CD4-positive, alpha-beta T cell treated with Interleukin-4 for 1 hour (primary cell): ENCODE measurements at regions not wholly inside any gene's neighbourhood (a gene's known extent, or its start where the extent isn't known, plus 50 kb on each side); places are given as distances from the start of the nearest gene placed in this dataset.

Experiments
- DNase-seq, 2 donors: peaks; one replicate each; pipeline ENCODE4 v3.0.0-alpha.2; 2020 to 2022

DNA sequence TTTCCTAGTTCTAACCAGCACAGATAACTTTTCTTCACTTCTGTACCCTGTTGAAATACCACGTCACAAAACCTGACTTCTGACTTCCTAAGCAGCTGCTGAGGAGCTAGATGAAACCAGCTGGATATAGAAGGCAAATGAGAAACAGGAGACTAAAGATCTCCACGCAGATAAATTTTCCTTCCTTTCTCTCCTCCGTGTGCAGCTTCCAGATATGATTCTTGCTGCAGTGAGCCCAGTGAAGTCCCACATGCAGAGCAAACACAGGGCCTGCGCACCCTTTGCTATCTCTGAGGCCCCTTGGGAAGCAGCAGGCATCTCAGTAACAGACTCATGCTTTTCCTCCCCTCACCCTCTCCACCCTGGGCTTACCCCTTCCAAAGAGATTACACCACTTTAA is 1638.3 kb downstream of the MAT2B start:
- DNase-seq, result no peak

DNA sequence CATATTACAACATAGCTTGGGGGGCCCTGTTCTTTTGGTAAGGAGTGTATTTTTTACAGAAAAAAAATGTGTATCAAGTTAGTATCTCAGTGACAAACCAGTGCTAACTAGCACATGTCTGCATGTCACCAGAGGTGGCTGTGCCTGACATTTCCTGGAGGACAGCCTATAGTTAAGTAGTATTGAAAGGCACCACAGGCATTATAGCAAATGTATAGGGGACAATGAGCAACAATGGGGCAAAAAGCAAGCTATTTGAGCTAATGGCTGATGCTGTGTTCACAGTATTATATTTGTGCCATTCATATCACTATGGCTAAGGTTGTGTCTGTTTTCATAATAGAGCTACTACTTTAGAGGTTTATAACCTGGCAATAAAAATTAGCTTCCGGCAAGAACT is 1644.0 kb downstream of the MAT2B start:
- no peak for DNase-seq

DNA sequence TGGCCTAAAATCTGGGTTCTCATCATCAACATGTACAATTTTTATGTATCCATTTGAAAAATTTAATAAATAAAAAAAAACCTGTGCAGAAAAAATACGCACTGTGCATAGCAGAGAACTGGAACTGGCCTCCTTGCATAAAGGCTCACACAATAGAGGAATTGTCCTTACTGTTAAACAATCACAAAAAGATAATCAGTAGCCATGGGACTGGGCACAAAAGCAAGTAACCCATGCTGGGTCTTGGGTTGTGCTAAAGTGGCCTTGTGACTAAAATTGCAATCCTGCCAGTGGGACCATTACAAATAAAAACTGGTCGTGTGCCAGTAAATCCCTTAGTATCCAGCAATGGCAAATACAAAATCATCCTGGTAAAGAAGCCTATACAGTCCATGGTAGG is 1646.6 kb downstream of the MAT2B start:
- no peak for DNase-seq

DNA sequence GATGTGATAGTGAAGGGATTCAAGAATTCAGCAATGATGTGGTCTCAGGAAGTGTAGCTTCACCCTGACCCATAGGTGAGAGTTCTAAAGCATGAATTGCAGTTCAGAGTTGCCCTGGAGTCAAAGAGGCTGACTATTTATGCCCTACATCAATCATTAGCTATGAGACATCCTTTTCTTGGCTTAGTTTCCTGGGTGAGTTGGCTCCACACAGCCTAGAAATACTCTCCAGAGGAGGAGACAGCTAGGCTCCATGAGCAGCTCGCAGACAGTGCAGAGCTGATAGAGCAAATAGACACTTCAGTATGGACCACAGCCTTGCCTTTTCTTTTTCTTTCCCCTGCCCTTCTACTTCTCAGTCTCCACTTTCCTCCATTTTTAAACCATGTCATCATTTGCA is 1651.8 kb downstream of the MAT2B start:
- no peak for DNase-seq

DNA sequence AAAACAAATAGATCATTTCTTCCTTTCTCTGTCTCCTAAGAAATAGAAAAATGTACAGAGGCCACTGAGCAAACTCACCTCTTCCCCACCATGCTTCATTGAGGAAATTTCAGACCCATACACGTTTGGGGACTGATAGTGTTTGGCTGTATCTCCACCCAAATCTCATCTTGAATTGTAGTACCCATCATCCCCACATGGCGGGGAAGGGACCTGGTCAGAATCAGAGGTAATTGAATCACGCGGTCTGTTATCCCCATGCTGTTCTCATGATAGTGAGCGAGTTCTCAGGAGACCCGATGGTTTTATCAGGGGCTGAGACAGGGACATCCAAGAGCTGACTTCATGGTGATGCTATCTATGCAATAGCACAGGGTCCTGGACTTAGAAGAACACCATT is 1655.8 kb downstream of the MAT2B start:
- DNase-seq, result no peak

DNA sequence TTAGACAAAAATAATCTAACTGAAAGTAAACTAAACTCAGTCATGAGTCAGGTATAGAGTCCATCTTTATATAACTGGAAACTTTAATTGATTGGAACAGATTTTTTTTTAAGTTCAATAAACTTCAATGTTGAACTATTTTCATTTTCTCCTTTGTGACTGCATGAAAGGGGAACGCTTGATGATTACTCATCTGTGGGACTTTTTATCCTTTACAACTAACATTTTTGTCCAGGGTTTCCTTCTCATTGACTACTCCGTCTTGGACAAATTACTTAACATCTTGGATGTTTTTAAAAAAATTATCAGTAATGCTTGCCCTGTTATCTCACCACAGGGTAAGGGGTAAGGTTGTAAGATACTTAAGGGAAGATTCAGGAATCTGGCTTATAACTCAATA is 1658.4 kb downstream of the MAT2B start:
- no peak for DNase-seq

DNA sequence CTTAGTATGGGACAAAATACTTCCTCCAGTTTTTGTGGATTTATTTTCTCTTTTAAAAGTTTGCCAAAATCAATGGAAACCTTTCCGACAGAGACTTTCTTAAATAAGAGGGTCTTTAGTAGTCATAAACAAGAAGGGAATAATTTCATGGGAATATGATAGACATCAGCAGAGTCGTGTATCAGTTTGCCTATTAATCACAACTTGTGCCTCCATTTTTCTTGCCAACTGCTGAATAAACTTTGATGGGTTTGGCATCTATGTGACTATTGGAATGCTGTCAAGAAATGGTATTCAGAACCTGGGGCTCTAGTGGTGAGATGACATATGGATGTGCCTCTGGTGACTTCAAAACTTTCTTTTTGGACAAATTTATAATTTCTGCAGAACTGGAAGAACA is 1668.2 kb downstream of the MAT2B start:
- DNase-seq, result no peak

DNA sequence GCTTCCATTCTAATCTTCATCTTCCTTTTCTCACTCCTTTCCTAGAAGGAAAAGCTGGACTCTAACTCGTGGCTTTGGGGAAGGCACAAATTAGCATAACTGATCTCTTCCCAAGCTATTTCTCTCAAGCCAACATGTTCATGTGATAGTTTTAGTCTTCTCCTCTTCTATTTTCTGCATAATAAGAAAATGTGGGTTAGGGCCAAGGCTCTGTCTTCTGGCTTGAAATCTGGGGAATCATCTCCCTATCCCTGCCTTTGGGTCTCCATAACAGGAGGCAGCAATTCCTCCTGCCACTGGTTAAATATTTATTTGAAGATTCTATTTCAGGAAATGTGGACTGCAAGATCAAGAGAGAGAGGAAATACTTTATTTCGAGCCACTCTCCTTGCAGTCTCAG is 1669.6 kb downstream of the MAT2B start:
- no peak for DNase-seq

DNA sequence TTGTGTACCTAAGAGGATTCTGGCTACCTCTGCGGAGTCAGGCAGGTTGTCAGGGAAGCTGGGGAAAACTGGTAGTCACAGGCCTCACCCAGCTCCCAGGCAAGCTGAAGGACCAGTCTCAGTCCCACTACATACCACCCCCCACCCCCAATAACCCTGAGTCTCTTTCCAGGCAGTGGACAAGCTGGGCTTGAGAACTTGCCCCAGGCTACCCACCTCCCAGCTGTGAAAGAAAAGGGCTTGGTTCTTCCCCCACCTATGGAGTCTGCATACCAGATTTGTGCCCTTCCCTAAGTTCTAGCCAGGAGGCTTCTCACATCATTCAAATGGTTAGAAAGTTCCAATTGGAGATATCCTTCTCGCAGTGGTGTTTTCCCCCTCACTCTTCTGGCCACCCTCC is 1678.8 kb downstream of the MAT2B start:
- no peak for DNase-seq

DNA sequence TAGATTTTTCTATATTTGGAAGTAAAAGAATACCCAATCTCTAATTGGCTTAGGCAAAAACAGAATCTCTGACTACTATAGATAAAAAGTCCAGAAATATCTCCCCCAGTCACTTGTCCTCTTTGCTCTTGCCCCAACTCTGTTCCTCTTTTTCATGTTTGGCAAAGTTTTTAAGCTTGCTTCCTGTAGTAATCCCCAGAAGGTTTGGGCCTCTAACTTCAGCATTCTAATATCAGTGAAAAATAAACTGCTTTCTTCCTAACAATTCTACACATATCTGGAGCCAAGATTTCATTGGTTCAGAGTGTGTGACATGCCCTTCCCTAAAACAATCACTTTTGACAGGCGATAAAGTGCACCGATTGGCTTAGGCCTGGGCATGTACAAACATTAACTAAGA is 1680.3 kb downstream of the MAT2B start:
- DNase-seq, result no peak

DNA sequence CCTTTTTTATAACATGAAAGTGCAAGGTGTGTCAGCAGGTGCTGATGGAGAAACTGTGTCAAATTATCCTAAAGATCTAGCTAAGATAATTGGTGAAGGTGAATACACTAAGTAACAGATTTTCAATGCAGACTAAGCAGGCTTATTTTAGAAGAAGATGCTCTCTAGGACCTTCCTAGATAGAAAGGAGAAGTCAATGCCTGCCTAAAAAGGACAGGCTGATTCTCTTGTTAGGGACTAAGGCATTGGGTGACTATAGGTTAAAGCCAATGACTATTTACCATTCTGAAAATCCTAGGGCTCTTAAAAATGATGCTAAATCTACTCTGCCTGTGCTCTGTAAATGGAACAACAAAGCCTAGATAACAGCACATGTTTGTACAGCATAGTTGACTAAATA is 1682.4 kb downstream of the MAT2B start:
- no peak for DNase-seq

DNA sequence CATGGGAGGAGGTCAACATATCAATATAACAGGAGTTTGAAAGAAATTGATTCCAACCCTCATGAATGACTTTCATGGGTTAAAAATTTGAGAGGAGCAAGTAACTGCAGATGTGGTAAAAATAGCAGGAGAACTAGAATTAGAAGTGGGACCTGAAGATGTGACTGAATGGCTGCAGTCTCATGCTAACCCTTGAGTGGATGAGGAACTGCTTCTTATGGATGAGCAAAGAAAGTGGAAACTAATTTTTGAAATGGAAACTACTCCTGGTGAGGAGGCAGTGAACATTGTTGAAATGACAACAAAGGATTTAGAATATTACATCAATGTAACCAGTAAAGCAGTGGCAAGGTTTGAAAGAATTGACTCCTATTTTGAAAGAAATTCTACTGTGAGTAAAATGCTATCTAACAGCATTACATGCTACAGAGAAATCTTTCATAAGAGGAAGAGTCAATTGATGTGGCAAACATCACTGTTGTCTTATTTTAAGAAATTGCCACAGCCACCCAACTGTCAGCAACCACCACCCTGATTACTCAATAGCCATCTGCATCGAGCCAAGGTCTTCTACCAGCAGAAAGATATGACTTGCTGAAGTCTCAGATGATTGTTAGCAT is 1683.2 kb downstream of the MAT2B start:
- DNase-seq, result peak in 1 of 2 donors; percentile 40

DNA sequence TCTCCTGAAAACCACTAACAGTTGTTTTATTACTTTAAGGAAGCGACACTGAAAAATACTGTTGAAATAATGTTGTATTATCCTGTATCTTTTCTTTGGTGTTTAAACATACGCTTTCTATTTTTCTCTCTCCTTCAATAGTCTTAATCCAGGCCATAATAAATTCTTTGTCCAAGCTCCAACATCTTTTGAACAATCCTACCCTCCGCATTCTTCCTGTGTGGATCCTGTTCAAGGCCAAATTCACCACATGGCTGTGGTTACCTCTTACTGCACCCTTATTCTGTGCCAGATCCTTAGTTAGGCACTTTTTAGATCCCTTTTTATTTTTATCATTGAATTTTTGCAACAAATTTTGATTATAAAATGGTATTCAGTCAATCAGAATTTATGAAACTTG is 1691.5 kb downstream of the MAT2B start:
- no peak for DNase-seq

DNA sequence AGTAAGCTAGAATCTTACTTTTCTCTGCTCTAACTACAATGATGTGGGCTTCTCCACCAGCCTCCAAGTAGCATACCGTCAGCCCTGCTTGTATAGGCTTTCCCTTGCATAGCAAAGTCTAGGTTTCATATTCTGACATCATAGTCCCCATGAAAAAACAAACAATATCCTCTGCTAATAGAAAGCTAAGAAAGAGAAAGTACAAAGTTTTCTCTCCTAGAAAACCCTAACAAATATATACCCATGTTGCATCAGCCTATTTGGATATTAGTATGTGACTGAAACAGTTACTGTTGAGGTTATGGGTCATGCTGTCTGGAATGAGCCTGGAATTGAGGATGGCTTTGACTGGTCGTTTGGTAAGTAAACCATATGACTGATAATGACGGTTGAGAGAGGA is 1696.0 kb downstream of the MAT2B start:
- DNase-seq, result no peak

DNA sequence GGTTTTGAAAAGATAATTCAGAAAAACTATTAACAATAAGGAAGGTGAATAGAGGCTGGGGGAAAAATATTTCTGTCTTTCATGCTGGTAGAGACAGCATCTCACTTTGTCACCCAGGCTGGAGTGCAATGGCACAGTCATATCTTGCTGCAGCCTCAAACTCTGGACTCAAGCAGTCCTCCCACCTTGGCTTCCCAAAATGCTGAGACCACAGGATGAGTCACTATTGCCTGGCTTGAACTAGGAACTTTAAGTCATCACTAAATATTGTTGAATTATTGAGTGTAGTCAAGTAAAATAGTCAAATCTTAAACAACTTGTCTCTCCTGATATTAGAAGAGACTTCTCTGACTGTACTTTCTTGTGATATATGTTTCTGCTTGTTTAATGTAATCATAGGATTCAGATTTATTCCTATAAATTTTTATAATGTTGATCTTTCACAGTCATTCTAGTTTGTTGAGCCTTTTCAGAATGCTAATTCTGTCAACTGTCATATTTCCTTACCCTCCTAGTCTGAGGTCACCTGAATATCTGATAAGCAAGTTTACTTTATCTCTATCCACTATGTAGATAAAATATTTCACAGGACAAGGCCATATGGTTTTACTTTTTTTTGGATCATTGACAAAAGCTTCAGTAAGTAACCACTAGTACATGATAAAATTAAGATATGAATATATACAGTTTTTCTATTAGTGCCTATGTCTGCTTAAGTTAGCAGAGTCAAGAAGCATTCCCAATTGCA is 1696.5 kb downstream of the MAT2B start:
- no peak for DNase-seq

DNA sequence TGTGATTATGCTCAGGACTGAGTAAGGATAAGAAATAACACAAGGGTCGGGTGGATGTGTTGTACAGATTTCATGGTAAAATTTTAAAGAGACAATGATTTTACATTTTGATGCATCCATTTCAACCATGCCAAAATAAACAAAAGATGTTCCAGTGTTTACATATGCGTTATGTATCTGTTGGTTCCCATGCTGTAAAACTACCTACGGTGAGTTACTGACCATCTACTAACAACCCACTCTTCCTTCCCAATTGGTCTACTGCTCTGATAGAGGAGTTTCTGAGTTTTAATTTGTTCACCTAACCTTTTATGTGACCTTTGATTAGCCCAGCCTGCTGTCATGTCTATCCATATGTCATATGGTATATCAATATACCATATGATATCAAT is 1697.1 kb downstream of the MAT2B start:
- no peak for DNase-seq

DNA sequence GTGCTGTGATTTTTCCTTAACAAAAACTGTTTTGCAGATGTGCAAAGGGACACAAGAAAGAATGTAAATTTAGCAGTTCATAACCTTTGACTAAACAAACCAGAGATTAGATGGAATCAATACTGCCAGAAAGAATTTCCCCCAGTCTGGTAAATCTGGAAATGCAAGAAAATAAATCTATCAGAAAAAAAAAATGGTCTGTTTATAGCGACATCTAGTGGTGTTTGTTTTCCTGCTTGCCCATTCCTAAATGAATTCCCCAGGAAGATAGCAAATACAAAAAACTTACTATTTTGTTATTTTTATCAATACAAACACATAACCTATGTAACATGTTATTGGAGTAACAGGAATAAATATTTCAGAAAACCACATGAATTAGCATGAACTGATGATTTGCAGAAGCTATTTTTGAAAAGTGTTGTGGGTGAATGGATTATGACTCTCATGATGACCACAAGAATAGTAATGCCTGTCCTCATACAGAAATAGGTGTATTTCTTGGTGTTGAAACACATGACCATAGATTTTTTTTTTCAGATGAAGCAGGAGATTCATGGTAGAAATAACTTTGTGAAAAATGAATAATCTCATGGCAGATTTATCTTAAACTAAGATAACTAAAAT is 1703.8 kb downstream of the MAT2B start:
- no peak for DNase-seq

DNA sequence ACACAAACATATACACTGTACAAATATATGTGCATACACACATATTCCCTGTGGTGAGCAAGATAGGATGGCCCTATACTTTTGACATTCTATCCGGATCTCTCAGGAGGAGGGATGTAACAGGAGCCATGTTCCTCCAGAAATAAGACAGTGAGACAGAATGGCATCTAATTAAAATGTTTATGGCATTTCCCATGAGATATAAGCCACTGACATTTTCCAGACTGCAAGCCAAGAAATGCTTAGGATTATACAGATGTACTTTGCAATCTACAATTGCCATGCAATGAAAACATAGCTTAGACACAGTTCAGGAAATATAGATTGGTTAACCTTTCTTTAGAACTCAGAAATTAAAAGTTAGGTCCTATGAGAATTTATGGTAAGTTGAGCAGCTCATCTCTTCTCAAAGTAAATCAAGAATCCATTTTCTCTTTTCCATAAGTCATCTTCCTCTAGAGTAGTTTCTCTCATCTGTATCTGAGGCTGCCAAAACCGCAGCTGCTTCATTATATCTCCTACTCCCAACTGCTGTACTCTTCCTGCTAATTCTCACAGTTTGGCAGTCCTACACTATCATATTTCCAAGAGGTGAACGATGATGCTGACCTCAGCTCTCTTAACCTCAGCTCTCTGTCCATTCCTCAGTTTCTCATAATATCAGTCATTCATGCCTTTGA is 1719.1 kb downstream of the MAT2B start:
- no peak for DNase-seq

DNA sequence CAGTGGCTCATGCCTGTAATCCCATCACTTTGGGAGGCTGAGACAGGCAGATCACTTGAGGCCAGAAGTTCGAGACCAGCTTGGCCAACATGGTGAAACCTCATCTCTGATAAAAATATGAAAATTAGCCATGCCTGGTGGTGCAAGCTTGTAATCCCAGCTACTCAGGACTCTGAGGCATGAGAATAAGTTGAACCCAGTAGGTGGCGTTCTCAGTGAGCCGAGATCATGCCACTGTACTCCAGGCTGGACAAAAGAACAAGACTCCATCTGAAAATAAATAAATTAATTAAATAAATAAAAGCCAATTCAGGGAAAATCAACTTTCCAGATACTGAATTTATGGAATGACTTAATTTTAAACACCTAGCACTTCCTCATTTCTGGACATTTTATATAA is 1722.1 kb downstream of the MAT2B start:
- DNase-seq, result no peak

DNA sequence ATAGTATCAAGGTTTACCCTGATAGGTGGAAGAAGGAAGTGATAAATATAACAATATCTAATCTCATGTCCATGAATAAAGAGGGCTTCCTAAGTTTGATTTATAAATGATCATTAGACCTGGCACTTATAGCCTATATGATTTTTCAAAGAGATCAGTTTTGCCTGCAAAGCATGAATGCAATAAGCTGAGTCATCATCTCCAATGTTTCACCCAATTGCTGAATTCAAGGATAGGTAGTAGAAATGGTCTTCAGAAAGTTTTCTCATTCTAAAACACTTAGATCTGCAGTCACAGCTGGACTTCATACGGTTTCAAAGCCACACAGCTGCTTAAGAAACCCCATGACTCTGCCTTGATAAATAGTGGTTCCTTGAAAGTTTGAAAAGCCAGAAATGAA is 1722.8 kb downstream of the MAT2B start:
- no peak for DNase-seq

DNA sequence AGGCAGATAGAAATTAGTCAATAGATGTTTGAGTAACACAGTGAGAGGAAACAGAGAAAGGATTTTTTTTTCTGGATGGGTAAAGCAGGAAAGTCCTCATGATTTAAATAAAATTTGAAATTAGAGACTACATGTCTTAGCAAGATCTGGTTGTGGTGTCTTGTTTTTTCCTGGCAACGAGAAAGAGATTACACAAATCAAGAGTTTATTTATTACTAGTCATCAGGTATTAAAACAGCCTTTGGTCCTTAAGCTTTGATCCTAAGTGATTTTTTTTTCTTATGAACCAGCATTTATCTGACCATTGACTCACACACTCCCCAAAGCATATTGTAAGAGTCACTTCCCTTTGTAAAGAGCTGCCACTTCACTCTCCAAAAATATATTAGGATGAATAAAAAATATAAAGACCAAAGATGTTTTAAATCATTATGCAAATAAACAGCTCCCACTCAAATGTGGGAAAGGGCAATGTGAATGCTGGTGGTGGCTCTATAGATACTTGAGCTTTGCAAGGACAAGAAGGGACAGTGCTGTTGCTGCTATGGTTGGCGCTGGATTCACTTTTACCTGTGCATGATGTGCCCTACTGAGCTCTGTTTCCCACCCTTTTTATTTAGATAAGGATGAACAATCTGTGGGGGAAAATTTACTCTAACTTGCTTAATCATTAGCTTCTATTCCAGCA is 1726.5 kb downstream of the MAT2B start:
- no peak for DNase-seq

DNA sequence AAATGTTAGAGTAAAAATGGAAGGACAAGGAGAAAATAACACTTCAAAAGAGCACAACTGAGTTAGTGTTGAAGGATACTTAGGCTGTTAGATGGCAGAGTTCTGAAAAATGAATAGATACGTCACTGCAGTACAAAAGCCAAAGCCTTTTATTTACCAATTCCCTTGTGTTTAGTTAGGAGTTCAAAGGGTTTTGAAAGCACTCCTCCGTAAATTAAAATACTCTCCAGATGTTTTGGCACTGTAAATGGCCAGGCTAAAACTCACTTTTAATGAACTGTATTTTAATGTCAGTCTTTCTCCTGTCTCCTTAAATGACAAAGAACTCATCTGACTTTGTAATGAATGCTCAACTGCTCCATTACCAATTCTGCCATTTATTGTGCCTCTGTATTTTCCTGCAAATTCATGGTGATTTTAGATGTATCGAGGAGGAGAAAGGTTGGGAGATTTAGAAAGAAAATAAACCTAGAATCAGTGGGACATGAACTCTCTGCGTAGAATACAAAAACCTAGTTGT is 1727.2 kb downstream of the MAT2B start:
- no peak for DNase-seq

DNA sequence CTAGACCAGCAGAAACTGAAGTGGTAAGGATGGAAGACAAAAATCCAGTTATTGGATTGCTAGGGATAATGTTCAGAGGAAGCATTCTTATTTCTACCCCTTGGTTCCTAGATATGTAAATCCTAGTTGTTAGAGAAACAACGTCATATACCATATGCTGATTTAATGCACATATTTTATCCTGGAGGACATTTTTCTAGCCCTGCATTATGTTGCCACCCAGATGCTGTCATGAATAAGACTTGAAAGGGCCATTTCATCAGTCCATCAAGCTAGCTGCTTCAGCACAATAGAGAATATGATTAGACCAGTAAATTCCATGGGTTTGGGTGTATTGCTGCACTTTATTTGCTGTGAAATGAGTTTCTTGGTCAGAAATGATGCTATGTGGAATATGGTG is 1736.4 kb downstream of the MAT2B start:
- DNase-seq, result no peak
